Duodenal mucosa (tissue), 2 donors: ENCODE measurements at regions not wholly inside any gene's neighbourhood (a gene's known extent, or its start where the extent isn't known, plus 50 kb on each side); places are given as distances from the start of the nearest gene placed in this dataset.
"Not testable (repeated sequence)": the region's sequence is repeated elsewhere in the genome, so short reads cannot be mapped to it uniquely, and the experiment has no call there.

Experiments used
- H3K27ac ChIP-seq: one replicate; pipeline ENCODE4 v1.7.0; 2013; ENCODE audit warnings: low read depth, low read length
- H3K27me3 ChIP-seq, 2 donors: one replicate each; pipeline ENCODE4 v1.7.0; 2013; ENCODE audit warnings: low read length in 2 of 2, control low read depth in 1 of 2; ENCODE audit not compliant: insufficient read depth in 2 of 2, control insufficient read depth in 1 of 2
- H3K36me3 ChIP-seq, 2 donors: one replicate each; pipeline ENCODE4 v1.7.0; 2013; ENCODE audit warnings: low read length in 2 of 2, control low read depth in 1 of 2; ENCODE audit not compliant: insufficient read depth in 2 of 2, control insufficient read depth in 1 of 2
- H3K4me1 ChIP-seq, 2 donors: one replicate each; pipeline ENCODE4 v1.7.0; 2013; ENCODE audit warnings: low read length in 2 of 2, control low read depth in 1 of 2; ENCODE audit not compliant: insufficient read depth in 2 of 2, control insufficient read depth in 1 of 2
- H3K4me3 ChIP-seq, 2 donors: one replicate each; pipeline ENCODE4 v1.7.0; 2013; ENCODE audit warnings: low read length in 2 of 2, low read depth in 1 of 2
- H3K9ac ChIP-seq, 2 donors: one replicate each; pipeline ENCODE4 v1.7.0; 2013; ENCODE audit warnings: low read length in 2 of 2, low read depth in 1 of 2
- H3K9me3 ChIP-seq, 2 donors: one replicate each; pipeline ENCODE4 v1.7.0; 2013; ENCODE audit warnings: low read length in 2 of 2, control low read depth in 1 of 2; ENCODE audit not compliant: control insufficient read depth in 1 of 2

GRCh38 chr7:146057958-146058357 is 58.6 kb upstream of the CNTNAP2 start:
- no peaks in the 10 kb centered on the region for H3K27me3 ChIP-seq
- H3K4me3 ChIP-seq = no peak overlapping the region
- no peak overlapping the region for H3K27ac ChIP-seq
- H3K9ac ChIP-seq = no peak overlapping the region
- no peaks in the 10 kb centered on the region for H3K4me1 ChIP-seq
- peaks cover 3 to 5% of the 10 kb centered on the region in 2 donors for H3K9me3 ChIP-seq
- no peaks in the 10 kb centered on the region for H3K36me3 ChIP-seq

GRCh38 chr7:146054909-146055308 is 61.7 kb upstream of the CNTNAP2 start:
- Histone ChIP-seq H3K27me3 (no peaks in the 10 kb centered on the region), H3K4me1 (no peaks in the 10 kb centered on the region), H3K4me3 (no peak overlapping the region), H3K9ac (no peak overlapping the region), H3K9me3 (peaks cover 6 to 17% of the 10 kb centered on the region in 2 donors), H3K27ac (no peak overlapping the region), H3K36me3 (no peaks in the 10 kb centered on the region)

GRCh38 chr7:146053492-146053891 is 63.1 kb upstream of the CNTNAP2 start:
- Histone ChIP-seq H3K27me3 (no peaks in the 10 kb centered on the region), H3K4me1 (no peaks in the 10 kb centered on the region), H3K9ac (no peak overlapping the region), H3K36me3 (no peaks in the 10 kb centered on the region), H3K9me3 (peaks cover 4 to 17% of the 10 kb centered on the region in 2 donors), H3K27ac (no peak overlapping the region), H3K4me3 (no peak overlapping the region)

- H3K4me3 ChIP-seq, H3K27ac ChIP-seq, H3K9me3 ChIP-seq, H3K36me3 ChIP-seq, H3K27me3 ChIP-seq, H3K4me1 ChIP-seq, H3K9ac ChIP-seq: not testable (repeated sequence)
These were observed 73.3 kb upstream of the CNTNAP2 start for GRCh38 chr7:146043310-146043709.

- Histone ChIP-seq H3K4me3 (no peak overlapping the region), H3K4me1 (no peaks in the 10 kb centered on the region), H3K36me3 (no peaks in the 10 kb centered on the region)
These were observed 88.3 kb upstream of the CNTNAP2 start for GRCh38 chr7:146028251-146028750.

GRCh38 chr7:146027243-146027642 is 89.4 kb upstream of the CNTNAP2 start:
- Histone ChIP-seq H3K36me3 (no peaks in the 10 kb centered on the region), H3K27ac (no peak overlapping the region), H3K9me3 (peaks cover 3 to 11% of the 10 kb centered on the region in 2 donors), H3K9ac (no peak overlapping the region), H3K4me1 (no peaks in the 10 kb centered on the region), H3K27me3 (no peaks in the 10 kb centered on the region), H3K4me3 (no peak overlapping the region)

More at GRCh38 chr7:146028251-146028750, 88.3 kb upstream of the CNTNAP2 start:
- no peaks in the 10 kb centered on the region for H3K27me3 ChIP-seq
- H3K27ac ChIP-seq = no peak overlapping the region
- H3K9ac ChIP-seq = no peak overlapping the region
- H3K9me3 ChIP-seq = peaks cover 3 to 11% of the 10 kb centered on the region in 2 donors

GRCh38 chr7:146022776-146023175 is 93.8 kb upstream of the CNTNAP2 start:
- H3K4me1 ChIP-seq = no peaks in the 10 kb centered on the region
- H3K4me3 ChIP-seq = no peak overlapping the region
- peaks cover 0 to 11% of the 10 kb centered on the region in 2 donors for H3K9me3 ChIP-seq
- no peak overlapping the region for H3K9ac ChIP-seq
- no peaks in the 10 kb centered on the region for H3K36me3 ChIP-seq
- H3K27me3 ChIP-seq = no peaks in the 10 kb centered on the region
- no peak overlapping the region for H3K27ac ChIP-seq

GRCh38 chr7:146019041-146020004 is 97.3 kb upstream of the CNTNAP2 start:
- H3K36me3 ChIP-seq, H3K9me3 ChIP-seq, H3K27me3 ChIP-seq, H3K4me3 ChIP-seq, H3K27ac ChIP-seq, H3K4me1 ChIP-seq, H3K9ac ChIP-seq: not testable (repeated sequence)

- not testable (repeated sequence) for H3K27ac ChIP-seq, H3K9me3 ChIP-seq, H3K27me3 ChIP-seq, H3K36me3 ChIP-seq, H3K4me1 ChIP-seq, H3K4me3 ChIP-seq, H3K9ac ChIP-seq
These were observed 99.2 kb upstream of the CNTNAP2 start for GRCh38 chr7:146017366-146017765.

GRCh38 chr7:146014154-146014553 is 102.4 kb upstream of the CNTNAP2 start:
- not testable (repeated sequence) for H3K36me3 ChIP-seq, H3K9ac ChIP-seq, H3K27me3 ChIP-seq, H3K4me3 ChIP-seq, H3K27ac ChIP-seq, H3K9me3 ChIP-seq, H3K4me1 ChIP-seq
